Mesodermal cell (in vitro differentiated cells): ENCODE measurements at regions not wholly inside any gene's neighbourhood (a gene's known extent, or its start where the extent isn't known, plus 50 kb on each side); places are given as distances from the start of the nearest gene placed in this dataset.

ENCODE experiments used
- H3K27ac ChIP-seq: 2 replicates; pipeline ENCODE4 v1.7.0; 2013; ENCODE audit warnings: mild to moderate bottlenecking, low read depth, low read length, moderate library complexity; ENCODE audit not compliant: severe bottlenecking
- H3K36me3 ChIP-seq: 2 replicates; pipeline ENCODE4 v1.7.1; 2013; ENCODE audit warnings: mild to moderate bottlenecking, low read length, moderate library complexity; ENCODE audit not compliant: control insufficient read depth, insufficient read depth
- H3K4me1 ChIP-seq: one replicate; pipeline ENCODE4 v1.7.1; 2013; ENCODE audit warnings: mild to moderate bottlenecking, low read length; ENCODE audit not compliant: insufficient read depth, control insufficient read depth, poor library complexity, severe bottlenecking
- H3K4me3 ChIP-seq: 2 replicates; pipeline ENCODE4 v1.7.0; 2013; ENCODE audit warnings: low read length, control low read depth, mild to moderate bottlenecking; ENCODE audit not compliant: insufficient read depth, poor library complexity, severe bottlenecking; ENCODE audit errors: extremely low read depth
- H3K9me3 ChIP-seq: 2 replicates; pipeline ENCODE4 v1.7.1; 2013; ENCODE audit warnings: mild to moderate bottlenecking, low read length, moderate library complexity; ENCODE audit not compliant: control insufficient read depth
- WGBS, 2 experiments: methylation state at CpG; one replicate each; pipeline ENCODE4 v1.1.5; 2013; ENCODE audit warnings: missing lambda C conversion rate in 2 of 2; ENCODE audit not compliant: insufficient coverage in 2 of 2; 5-methylcytosine and 5-hydroxymethylcytosine counted together

GRCh38 chr18:73218293-73218692, 350.5 kb upstream of the NETO1 start:
- H3K27ac ChIP-seq, result no peak overlapping the region
- H3K9me3 ChIP-seq, result peaks cover 30% of the 10 kb centered on the region
- no peaks in the 10 kb centered on the region for H3K4me1 ChIP-seq
- H3K4me3 ChIP-seq, result no peak overlapping the region
- 60% methylated on average over 1 of the region's 2 CpGs; no CpG with 5 or more reads in 1 of the 2 experiments for WGBS, 2 experiments
- H3K36me3 ChIP-seq, result no peaks in the 10 kb centered on the region

- Histone ChIP-seq H3K36me3 (no peaks in the 10 kb centered on the region), H3K4me3 (no peak overlapping the region), H3K27ac (no peak overlapping the region), H3K9me3 (peaks cover 10% of the 10 kb centered on the region), H3K4me1 (no peaks in the 10 kb centered on the region)
- 81 to 100% methylated on average over 2 to 5 of the region's 7 CpGs for WGBS, 2 experiments
Observed at GRCh38 chr18:73214970-73215369, 347.2 kb upstream of the NETO1 start.

- no peak overlapping the region for H3K27ac ChIP-seq
- no peaks in the 10 kb centered on the region for H3K9me3 ChIP-seq
- H3K36me3 ChIP-seq, result no peaks in the 10 kb centered on the region
- H3K4me1 ChIP-seq, result no peaks in the 10 kb centered on the region
- no CpG with 5 or more reads among the region's 4 CpGs for WGBS, 2 experiments
- H3K4me3 ChIP-seq, result no peak overlapping the region
Observed at GRCh38 chr18:73212442-73212841, 344.7 kb upstream of the NETO1 start.

GRCh38 chr18:73201940-73202339, 334.2 kb upstream of the NETO1 start:
- 83 to 100% methylated on average over 1 to 3 of the region's 6 CpGs for WGBS, 2 experiments
- H3K4me3 ChIP-seq, result no peak overlapping the region

GRCh38 chr18:73199151-73199550, 331.4 kb upstream of the NETO1 start:
- no peaks in the 10 kb centered on the region for H3K4me1 ChIP-seq

More at GRCh38 chr18:73201940-73202339, 334.2 kb upstream of the NETO1 start:
- H3K9me3 ChIP-seq, result no peaks in the 10 kb centered on the region
- H3K27ac ChIP-seq, result no peak overlapping the region
- H3K36me3 ChIP-seq, result no peaks in the 10 kb centered on the region
- no peaks in the 10 kb centered on the region for H3K4me1 ChIP-seq

GRCh38 chr18:73189718-73190117, 321.9 kb upstream of the NETO1 start:
- no peak overlapping the region for H3K27ac ChIP-seq
- H3K36me3 ChIP-seq, result no peaks in the 10 kb centered on the region
- WGBS, 2 experiments, result 96 to 100% methylated on average over 1 to 2 of the region's 3 CpGs
- no peak overlapping the region for H3K4me3 ChIP-seq
- H3K9me3 ChIP-seq, result no peaks in the 10 kb centered on the region
- H3K4me1 ChIP-seq, result no peaks in the 10 kb centered on the region

More at GRCh38 chr18:73199151-73199550, 331.4 kb upstream of the NETO1 start:
- Histone ChIP-seq H3K9me3 (no peaks in the 10 kb centered on the region), H3K36me3 (no peaks in the 10 kb centered on the region), H3K27ac (no peak overlapping the region), H3K4me3 (no peak overlapping the region)
- no CpG with 5 or more reads among the region's 1 CpG for WGBS, 2 experiments

- Histone ChIP-seq H3K27ac (no peak overlapping the region), H3K36me3 (no peaks in the 10 kb centered on the region), H3K4me3 (no peak overlapping the region), H3K4me1 (no peaks in the 10 kb centered on the region), H3K9me3 (no peaks in the 10 kb centered on the region)
- 83 to 100% methylated on average over 1 of the region's 4 CpGs for WGBS, 2 experiments
Observed at GRCh38 chr18:73168236-73168635, 300.4 kb upstream of the NETO1 start.

GRCh38 chr18:73164430-73164829, 296.6 kb upstream of the NETO1 start:
- H3K36me3 ChIP-seq, result no peaks in the 10 kb centered on the region
- H3K4me1 ChIP-seq, result no peaks in the 10 kb centered on the region
- WGBS, 2 experiments, result 82 to 95% methylated on average over 2 to 3 of the region's 3 CpGs
- H3K9me3 ChIP-seq, result no peaks in the 10 kb centered on the region
- no peak overlapping the region for H3K4me3 ChIP-seq
- H3K27ac ChIP-seq, result no peak overlapping the region

- H3K27ac ChIP-seq, result no peak overlapping the region
- no peaks in the 10 kb centered on the region for H3K4me1 ChIP-seq
- no CpG with 5 or more reads among the region's 1 CpG for WGBS, 2 experiments
- no peak overlapping the region for H3K4me3 ChIP-seq
- H3K36me3 ChIP-seq, result no peaks in the 10 kb centered on the region
- no peaks in the 10 kb centered on the region for H3K9me3 ChIP-seq
Observed at GRCh38 chr18:73163236-73163635, 295.4 kb upstream of the NETO1 start.

- Histone ChIP-seq H3K4me1 (no peaks in the 10 kb centered on the region), H3K27ac (no peak overlapping the region), H3K4me3 (no peak overlapping the region), H3K9me3 (no peaks in the 10 kb centered on the region), H3K36me3 (no peaks in the 10 kb centered on the region)
Observed at GRCh38 chr18:73156117-73156516, 288.3 kb upstream of the NETO1 start.

GRCh38 chr18:73153271-73153670, 285.5 kb upstream of the NETO1 start:
- Histone ChIP-seq H3K9me3 (no peaks in the 10 kb centered on the region), H3K27ac (no peak overlapping the region), H3K36me3 (no peaks in the 10 kb centered on the region), H3K4me3 (no peak overlapping the region), H3K4me1 (no peaks in the 10 kb centered on the region)
- WGBS, 2 experiments, result 80% methylated on average over 1 of the region's 2 CpGs; no CpG with 5 or more reads in 1 of the 2 experiments
